GM10847 (cell line): ENCODE measurements at regions not wholly inside any gene's neighbourhood (a gene's known extent, or its start where the extent isn't known, plus 50 kb on each side); places are given as distances from the start of the nearest gene placed in this dataset.

ENCODE experiments used
- POLR2A ChIP-seq: IDR thresholded peaks from 2 replicates; pipeline ENCODE4 v1.6.1; 2011; ENCODE audit not compliant: insufficient read length; ENCODE audit errors: extremely low read depth

DNA sequence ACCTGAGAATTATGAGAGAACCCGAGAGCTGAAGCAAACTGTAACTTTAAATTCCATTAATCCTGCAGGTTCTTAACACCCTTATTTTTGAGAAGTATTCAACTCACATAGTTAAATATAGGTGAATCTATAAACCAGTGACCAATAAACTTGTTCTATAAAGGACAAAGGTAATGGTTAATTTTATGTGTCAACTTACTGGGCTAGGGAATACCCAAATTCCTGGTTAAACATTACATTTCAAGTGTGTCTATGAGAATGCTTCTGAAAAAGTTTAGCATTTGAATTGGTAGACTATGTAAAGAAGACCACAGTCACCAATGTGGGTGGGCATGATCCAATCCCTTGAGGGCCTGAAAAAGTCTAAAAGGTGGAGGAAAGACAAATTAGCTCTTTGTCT, 99.1 kb downstream of the KCNJ2 start:
- no peak for TF ChIP-seq POLR2A

DNA sequence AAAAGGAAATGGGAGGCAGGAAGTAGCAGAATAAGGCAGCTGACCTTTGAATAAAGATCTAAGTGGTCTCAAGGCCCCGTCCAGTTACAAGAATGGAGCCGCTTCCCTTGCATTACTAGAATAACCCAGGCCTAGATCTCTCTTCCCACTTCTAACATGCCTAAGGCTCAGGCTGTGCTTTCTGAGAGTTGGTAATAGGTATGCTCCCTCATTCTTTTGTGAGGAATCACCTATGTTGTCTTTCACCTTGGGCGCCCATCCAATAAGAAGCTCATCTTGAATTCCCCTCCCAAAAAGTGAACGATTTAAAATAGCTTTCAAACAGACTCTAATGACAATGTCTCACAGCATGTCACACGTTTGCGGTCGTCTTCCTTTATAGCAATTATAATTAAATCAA, 101.2 kb downstream of the KCNJ2 start:
- no peak for TF ChIP-seq POLR2A

DNA sequence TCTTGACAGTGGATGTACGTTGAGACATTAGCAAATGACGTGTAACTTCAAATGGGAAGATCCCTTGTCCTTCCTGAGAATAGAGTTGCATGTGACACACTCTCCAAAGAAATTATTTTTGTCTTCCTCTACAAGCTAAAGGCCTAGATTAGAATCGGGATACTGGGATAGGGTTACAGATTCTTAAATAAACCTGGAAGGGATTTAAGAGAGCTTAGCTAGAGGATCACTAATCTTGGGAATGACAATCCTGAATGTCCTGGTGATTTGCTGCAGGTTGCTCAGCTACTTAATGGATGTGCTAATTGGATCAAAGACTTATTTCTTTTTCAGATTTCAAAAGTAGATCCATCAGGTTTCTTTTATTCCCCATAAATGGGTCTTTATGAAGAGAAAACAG, 101.9 kb downstream of the KCNJ2 start:
- no peak for TF ChIP-seq POLR2A

DNA sequence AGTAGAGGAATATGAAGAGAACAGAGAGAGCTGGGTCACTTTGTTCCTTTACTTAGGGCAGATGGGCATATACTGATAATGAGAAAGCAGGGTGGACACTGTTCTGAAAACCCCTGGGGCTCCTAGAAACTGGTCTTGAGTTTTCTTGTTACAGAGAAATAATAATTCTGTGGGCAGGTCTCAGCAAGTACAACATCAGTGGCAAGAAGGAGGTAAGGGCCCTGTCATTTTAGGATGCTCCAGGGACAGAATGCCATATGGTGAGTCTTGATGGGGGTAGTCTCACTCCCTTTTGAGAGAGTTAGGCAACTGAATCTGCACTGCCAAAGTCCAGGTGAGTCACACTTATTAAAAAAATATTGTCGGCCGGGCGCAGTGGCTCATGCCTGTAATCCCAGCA, 102.3 kb downstream of the KCNJ2 start:
- no peak for TF ChIP-seq POLR2A

DNA sequence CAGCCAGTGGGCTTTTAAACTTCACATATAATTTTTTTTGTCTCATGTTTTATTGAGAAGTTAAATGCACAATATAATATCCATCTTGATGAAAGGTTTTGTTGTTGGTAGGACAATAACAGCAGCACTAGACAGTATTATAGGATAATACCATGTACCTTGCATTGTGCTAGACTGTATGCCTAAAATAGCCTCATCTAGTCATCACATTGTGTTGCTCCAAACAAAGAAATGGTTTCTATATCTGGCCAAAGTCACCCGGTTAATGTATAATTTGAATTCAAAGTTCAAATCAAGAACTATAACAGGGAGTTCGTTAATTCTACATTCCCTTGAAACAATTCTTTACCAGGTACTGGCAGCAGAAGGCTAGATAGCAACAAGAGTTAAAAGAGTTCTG, 104.9 kb downstream of the KCNJ2 start:
- no peak for TF ChIP-seq POLR2A

DNA sequence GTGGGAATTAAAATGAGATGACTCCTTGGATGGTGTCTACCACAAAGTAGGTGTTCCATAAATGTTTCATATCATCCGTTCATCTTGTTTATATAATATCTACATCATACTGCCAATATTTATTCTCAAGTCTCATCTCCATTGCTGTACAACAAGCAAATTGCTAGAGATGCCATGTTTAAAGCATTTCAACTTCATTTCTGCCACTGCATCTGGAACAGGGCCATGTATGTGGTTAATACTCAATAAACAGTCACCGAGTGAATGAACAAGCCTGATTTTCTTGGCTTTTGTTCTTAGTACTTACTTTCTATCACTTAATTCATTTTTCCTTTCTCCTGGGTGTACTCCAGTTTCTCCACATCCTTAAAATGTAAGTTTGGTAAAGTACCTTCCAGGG, 107.6 kb downstream of the KCNJ2 start:
- TF ChIP-seq POLR2A, result no peak

DNA sequence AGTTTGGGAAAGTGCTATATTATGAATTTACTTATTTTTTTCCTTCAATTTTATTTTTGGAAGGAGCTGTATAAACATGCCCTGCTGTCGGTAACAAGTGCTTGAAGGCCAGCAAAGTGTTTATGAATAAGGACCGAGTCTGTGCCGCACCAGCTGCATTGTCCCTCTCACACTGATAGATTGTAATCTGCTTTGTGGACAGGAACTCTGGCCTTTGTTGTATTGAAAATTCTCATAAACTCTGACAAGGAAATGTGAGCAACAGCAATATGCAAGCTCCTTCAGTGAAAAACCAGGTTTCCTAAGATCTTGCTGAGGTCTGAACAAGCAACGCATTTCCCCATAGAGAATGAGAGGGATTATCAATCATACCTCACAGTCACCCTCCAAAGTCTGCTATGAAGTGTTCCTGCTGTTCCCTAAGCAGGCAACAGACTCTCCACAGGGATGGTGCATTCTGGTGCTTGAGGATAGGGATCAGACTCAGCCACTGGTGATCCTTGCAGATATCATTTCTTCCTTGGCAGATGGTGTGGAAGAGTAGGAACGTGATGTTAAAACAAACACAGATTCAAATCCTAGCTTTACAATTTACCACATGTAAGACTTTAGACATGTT, 109.6 kb downstream of the KCNJ2 start:
- TF ChIP-seq POLR2A, result no peak

DNA sequence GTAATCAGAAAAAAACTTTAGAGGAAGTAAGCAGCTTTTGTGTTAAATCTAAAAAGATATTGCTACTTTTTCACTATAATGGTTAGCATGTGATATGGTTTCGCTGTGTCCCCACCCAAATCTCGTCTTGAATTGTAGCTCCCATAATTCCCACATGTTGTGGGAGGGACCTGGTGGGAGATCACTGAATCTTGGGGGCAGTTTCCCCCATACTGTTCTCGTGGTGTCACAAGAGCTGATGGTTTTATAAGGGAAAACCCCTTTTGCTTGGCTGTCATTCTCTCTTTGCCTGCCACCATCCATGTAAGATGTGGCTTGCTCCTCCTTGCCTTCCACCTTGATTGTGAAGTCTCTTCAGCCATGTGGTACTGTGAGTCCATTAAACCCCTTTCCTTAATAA, 117.1 kb downstream of the KCNJ2 start:
- TF ChIP-seq POLR2A, result no peak

DNA sequence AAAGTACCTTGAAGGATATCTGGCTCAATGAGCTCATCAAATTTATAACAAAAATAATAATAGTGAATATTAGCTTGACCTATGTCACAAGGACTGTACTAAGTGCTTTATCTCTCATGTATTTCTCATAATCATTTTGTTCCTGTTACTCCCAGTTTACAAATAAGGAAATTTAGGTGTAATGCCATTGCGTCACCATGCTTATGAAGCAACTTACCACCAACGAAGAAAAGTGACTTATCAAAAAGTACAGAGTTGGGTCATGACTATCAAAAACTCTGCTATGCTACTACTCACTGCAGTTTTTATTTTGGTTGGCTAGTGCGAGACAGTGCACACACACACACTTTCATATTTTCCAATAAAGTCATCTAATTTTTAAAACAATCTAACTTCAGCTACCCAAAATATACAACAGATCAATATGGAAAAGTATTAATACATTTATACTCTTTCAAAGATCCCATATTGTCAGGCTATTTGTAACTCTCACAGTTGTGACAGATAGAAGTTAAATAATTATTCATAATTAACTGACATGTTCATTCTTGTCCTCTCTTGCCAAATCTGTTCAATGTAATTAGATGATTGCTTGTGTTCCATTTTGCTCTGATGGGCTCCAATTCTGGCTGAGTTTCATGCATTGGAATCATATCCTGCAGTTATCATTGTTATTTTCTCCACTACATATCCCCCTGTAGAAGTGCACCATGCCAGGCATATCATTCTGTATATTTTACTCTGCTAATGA, 119.4 kb downstream of the KCNJ2 start:
- TF ChIP-seq POLR2A, result no peak

DNA sequence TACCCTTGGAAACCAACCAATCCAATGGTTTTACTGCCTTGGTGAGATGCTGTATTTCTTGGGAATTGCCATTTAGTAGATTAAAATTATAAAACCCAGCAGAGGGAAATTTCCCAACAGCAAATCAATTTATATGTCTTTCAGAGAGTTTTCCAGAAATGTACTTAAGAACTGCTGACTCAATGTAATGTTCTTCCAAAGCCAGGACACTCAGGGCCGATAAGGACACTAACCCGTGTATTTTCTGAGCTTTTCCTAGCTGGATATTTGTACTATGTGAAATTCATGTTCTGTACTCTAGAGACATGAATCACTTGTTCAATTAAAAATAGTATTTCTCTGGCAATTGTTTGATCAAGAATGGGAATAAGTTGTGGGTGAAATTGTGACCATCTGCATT, 121.4 kb downstream of the KCNJ2 start:
- no peak for TF ChIP-seq POLR2A

DNA sequence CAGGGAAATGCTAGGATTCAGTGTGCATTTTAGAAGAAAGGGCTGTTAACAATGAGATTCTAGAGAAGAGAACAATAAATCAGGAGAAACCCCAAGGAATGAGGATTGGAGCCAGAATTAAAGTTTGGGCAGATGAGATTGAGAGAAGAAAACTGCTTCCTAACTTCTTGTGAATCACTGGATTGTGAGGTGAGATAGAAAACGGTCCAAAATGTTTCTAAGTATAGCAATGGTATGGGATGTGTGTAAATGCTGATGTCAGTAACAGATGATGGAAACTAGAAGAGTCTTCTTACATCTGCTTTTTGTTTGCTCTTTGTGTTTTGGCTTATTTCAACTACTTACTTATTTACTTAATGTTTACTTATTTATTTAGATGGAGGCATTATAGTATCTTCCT, 123.0 kb downstream of the KCNJ2 start:
- TF ChIP-seq POLR2A, result no peak

DNA sequence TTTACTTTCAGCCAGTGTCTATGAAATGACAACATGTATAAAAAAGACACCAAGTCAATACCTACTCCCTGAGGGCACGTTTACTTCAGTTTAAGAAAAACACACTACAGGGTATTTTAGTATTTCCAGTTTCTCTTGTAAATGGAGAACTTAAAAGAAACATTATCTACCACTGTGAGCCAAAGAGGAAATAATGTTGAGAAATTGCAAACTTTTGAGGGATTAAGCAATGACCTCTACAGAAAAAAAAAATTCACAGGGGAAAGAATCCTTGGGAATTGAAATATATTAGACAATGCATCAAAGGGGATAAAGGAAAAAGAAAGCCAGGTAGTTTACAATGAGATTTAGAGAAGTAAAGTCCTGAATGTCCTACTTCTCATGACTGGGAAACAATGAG, 126.0 kb downstream of the KCNJ2 start:
- TF ChIP-seq POLR2A, result no peak

DNA sequence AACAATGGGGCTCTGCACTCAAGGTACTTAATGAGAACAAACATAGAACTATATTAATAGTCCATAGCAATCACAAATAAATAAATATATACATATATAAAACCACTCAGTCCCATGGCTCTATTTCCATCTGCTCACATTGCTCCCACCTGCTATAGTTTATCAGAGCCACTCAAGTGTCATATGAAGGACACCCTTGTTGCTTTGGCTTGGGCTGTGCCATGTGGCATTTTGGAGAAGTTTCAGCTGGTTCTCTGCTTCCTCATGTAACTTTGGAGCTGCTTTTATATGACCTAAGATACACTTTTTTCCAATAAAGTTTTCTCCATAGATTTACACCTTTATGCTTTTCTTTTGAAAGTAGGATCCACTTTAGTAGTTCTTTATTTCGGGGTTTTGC, 126.4 kb downstream of the KCNJ2 start:
- no peak for TF ChIP-seq POLR2A

DNA sequence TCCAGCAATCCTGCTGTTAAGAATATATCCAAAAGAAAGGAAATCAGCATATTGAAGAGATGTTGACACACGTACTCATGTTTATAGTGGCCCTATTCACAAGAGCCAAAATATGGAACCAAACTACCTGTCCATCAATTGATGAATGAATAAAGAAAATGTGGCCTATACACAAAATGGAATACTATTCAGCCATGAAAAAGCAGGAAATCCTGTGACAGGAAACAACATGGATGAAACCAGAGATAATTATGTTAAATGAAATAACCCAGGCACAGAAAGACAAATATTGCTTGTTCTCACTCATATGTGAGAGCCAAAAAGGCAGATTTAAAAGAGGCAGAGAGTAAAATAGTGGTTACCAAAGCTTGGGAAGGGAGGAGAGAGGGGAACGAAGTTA, 127.1 kb downstream of the KCNJ2 start:
- no peak for TF ChIP-seq POLR2A

DNA sequence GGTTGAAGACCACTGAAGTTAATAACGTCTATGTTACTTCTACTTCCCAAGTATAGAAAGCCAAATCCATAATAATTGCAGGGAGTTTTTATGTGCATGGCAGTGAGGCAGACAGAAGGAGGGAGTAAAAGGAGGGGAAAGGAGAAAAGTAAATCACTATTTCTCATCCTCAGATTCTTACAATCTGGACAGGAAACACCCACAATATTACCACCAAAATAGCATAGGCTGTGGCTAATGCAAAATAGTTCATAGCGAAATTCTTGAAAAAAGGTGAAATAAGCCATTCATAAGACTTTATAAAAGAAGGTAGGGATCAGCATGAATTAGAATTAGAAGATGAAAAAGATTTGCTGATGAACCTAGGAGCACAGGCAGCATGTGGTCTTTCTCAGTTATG, 128.1 kb downstream of the KCNJ2 start:
- no peak for TF ChIP-seq POLR2A

DNA sequence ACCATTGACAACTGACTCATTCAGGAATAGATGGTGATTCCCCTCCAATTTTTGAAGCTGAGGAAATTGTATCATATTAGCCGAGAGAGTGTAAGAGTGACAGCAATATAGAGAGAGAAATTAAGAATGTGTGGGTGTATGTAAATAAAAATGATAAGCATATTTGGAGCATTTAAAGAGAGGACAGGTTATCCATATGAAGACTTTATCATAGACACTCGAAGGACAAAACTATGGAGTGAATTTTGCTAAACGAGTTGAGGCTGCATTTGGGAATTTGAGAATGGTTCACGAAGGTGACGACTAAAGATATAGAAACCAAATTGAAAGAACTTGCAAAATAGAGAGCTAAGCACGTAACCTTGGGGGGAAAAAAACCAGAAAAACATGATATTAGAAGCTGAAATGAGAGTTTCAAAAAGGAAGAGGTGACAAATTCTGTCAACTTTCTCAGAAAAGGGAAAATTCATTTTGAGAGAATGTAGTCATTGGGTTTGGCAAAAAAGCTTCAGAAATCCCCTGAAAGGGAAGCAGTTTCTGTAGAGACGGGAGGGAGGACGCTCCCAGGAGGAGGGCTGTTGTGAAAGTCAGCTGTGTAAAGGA, 129.7 kb downstream of the KCNJ2 start:
- TF ChIP-seq POLR2A, result no peak

DNA sequence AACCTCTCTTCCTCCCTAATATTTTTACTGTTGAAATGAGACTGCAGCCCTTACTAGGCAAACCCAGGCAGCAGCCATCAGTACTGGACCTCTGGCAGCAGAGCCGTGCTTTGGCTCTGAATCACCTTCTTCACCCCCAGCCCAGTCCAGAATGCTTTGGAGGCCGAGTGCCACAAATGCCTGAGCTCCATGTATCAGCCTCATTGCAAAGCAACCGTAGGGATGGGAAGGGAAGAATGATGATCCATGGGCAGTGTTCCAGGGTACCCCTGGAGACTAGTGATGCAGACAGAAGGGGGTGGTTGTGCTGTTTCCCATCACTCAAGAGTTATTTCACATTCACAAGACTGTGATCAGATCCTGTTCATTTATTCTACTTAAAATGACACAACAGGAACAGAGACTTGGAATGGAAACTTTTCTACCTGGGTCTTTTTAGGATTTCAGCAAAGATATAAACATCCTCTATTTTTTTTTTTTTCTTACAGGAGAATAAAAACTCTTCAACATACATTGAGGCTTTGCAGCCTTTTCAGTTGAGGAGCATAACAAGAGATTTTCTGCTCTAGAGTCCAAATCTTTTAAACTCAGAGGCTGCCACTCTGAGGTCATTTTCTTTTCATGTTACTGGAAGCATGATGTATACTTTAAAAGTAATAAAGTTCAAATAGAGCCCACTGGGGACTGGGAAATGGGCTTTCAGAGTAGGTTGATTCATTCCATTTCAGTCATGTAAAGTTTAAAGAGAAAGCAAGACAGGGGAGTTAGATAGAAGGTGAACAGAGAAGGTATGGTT, 138.3 kb downstream of the KCNJ2 start:
- TF ChIP-seq POLR2A, result no peak

DNA sequence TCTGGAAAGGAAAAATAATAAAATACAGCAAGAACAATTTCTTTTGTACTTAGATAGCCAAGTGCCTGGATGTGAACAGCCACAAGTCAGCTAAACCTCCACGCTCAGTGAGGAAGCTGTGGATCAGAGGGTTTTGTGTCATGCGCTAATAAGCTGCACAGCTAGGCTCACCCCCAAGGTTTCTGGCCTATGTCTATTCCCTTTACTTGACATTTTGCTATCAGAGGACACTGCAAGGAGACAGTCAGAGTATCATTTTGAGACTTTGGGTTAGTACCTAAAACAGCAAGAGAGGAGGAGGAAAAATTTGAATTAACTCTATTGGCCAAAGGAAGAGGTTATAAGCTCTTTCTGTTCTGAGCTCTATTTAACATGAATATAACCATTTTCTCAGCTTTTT, 139.3 kb downstream of the KCNJ2 start:
- TF ChIP-seq POLR2A, result no peak
